ENCODE measurements at regions not wholly inside any gene's neighbourhood (a gene's known extent, or its start where the extent isn't known, plus 50 kb on each side); places are given as distances from the start of the nearest gene placed in this dataset.

DNA sequence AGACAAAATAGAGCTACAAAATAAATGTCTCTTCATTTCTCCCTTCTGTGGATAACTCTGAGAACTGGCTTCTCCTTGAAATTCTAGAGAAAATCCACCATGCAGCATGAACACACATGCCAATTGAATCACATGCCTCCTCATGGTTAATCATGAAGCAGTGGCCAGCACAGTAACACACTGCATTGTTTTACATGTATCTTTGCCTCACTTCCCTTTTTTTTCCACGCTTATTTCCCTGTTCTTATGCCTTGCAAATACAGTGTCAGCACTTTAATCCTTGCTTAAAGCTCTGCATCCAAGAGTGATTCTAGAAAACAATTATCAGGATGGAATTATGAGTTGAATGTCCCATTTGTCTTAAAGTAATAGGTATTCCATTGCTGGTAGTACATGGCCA lies 50.3 kb upstream of the ZBTB7C start:
- DNase-seq: no peak
- Histone ChIP-seq H3K36me3 (replicated peaks; ENCODE audit: insufficient read depth, low read length) (no peaks in the 10 kb centered on the region), H3K9ac (ENCODE audit: low read length) (no peak overlapping the region), H3K4me3 (ENCODE audit: low read length) (no peak overlapping the region), H3K4me2 (ENCODE audit: low read depth, low read length) (no peak overlapping the region), H3F3A (ENCODE audit: insufficient read depth, low read length) (no peaks in the 10 kb centered on the region), H3K9me2 (replicated peaks; ENCODE audit: insufficient read depth, low read length) (no peaks in the 10 kb centered on the region), H3K27ac (ENCODE audit: low read length) (no peak overlapping the region), H3K4me1 (ENCODE audit: low read length) (no peaks in the 10 kb centered on the region), H4K20me1 (ENCODE audit: insufficient read depth, low read length) (no peaks in the 10 kb centered on the region), H3K27me3 (replicated peaks; ENCODE audit: insufficient read depth, low read length) (no peaks in the 10 kb centered on the region), H2AFZ (ENCODE audit: low read length) (no peak overlapping the region), H3K79me2 (ENCODE audit: low read length) (no peaks in the 10 kb centered on the region), H3K9me3 (replicated peaks; ENCODE audit: insufficient read depth, low read length) (no peaks in the 10 kb centered on the region)
- TF ChIP-seq, protein P1, sequence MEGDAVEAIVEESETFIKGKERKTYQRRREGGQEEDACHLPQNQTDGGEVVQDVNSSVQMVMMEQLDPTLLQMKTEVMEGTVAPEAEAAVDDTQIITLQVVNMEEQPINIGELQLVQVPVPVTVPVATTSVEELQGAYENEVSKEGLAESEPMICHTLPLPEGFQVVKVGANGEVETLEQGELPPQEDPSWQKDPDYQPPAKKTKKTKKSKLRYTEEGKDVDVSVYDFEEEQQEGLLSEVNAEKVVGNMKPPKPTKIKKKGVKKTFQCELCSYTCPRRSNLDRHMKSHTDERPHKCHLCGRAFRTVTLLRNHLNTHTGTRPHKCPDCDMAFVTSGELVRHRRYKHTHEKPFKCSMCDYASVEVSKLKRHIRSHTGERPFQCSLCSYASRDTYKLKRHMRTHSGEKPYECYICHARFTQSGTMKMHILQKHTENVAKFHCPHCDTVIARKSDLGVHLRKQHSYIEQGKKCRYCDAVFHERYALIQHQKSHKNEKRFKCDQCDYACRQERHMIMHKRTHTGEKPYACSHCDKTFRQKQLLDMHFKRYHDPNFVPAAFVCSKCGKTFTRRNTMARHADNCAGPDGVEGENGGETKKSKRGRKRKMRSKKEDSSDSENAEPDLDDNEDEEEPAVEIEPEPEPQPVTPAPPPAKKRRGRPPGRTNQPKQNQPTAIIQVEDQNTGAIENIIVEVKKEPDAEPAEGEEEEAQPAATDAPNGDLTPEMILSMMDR (IDR thresholded peaks at IDR 0.05; ENCODE audit: low read length): no peak
- TF ChIP-seq EZH2 (optimal IDR thresholded peaks at IDR 0.05; ENCODE audit: low read depth, low read length) (no peak), EZH2phosphoT487 (IDR thresholded peaks at IDR 0.05; ENCODE audit: low read length) (no peak)

GRCh38 chr18:48459016-48459415 lies 49.8 kb upstream of the ZBTB7C start:
- no peaks in the 10 kb centered on the region for H3K36me3 ChIP-seq (replicated peaks; ENCODE audit: insufficient read depth, low read length)
- H3K9me2 ChIP-seq (replicated peaks; ENCODE audit: insufficient read depth, low read length): no peaks in the 10 kb centered on the region
- H3K79me2 ChIP-seq (ENCODE audit: low read length): no peaks in the 10 kb centered on the region
- TF ChIP-seq EZH2phosphoT487 (IDR thresholded peaks at IDR 0.05; ENCODE audit: low read length) (no peak), EZH2 (optimal IDR thresholded peaks at IDR 0.05; ENCODE audit: low read depth, low read length) (no peak)
- TF ChIP-seq, protein P1 (IDR thresholded peaks at IDR 0.05; ENCODE audit: low read length): no peak
- H3F3A ChIP-seq (ENCODE audit: insufficient read depth, low read length): no peaks in the 10 kb centered on the region
- DNase-seq: no peak
- H3K4me3 ChIP-seq (ENCODE audit: low read length): no peak overlapping the region
- no peaks in the 10 kb centered on the region for H4K20me1 ChIP-seq (ENCODE audit: insufficient read depth, low read length)
- H3K9ac ChIP-seq (ENCODE audit: low read length): no peak overlapping the region
- H3K4me2 ChIP-seq (ENCODE audit: low read depth, low read length): no peak overlapping the region
- no peaks in the 10 kb centered on the region for H3K9me3 ChIP-seq (replicated peaks; ENCODE audit: insufficient read depth, low read length)
- H3K27me3 ChIP-seq (replicated peaks; ENCODE audit: insufficient read depth, low read length): no peaks in the 10 kb centered on the region
- no peak overlapping the region for H3K27ac ChIP-seq (ENCODE audit: low read length)
- H2AFZ ChIP-seq (ENCODE audit: low read length): no peak overlapping the region
- H3K4me1 ChIP-seq (ENCODE audit: low read length): no peaks in the 10 kb centered on the region
